ENCODE measurements at regions not wholly inside any gene's neighbourhood (a gene's known extent, or its start where the extent isn't known, plus 50 kb on each side); places are given as distances from the start of the nearest gene placed in this dataset.

- Histone ChIP-seq H3K36me3 (no peaks in the 10 kb centered on the region), H3K4me3 (no peak overlapping the region), H3K4me1 (peaks cover 0 to 24% (median 13%) of the 10 kb centered on the region in 9 donors), H3K27ac (no peak overlapping the region), H3K27me3 (peaks cover 0 to 34% (median 30%) of the 10 kb centered on the region in 7 donors), H3K9me3 (peaks cover 0 to 40% (median 10%) of the 10 kb centered on the region in 11 donors)
- intact Hi-C loops (cut with DNase I), result no loop called here
- DNase-seq, result no peak
- ATAC-seq, result no peak
- TF ChIP-seq CTCF (IDR thresholded peaks at IDR 0.05), result no peak
- 68 to 72% methylated on average over 23 of the region's 23 CpGs for WGBS, 2 donors
Measured at GRCh38 chr7:381211-382042, 91.5 kb downstream of the FOXL3 start.

GRCh38 chr7:382043-382400, 92.1 kb downstream of the FOXL3 start:
- H3K4me1 ChIP-seq, result peaks cover 0 to 24% (median 13%) of the 10 kb centered on the region in 9 donors
- H3K9me3 ChIP-seq, result peaks cover 0 to 40% (median 10%) of the 10 kb centered on the region in 11 donors
- H3K4me3 ChIP-seq, result no peak overlapping the region
- no peak for TF ChIP-seq CTCF (IDR thresholded peaks at IDR 0.05)
- WGBS, 2 donors, result 58 to 60% methylated on average over 5 of the region's 5 CpGs
- H3K36me3 ChIP-seq, result no peaks in the 10 kb centered on the region
- intact Hi-C loops (cut with DNase I), result no loop called here
- DNase-seq (no peak), ATAC-seq (no peak)
- H3K27me3 ChIP-seq, result peaks cover 0 to 29% (median 24%) of the 10 kb centered on the region in 7 donors
- H3K27ac ChIP-seq, result no peak overlapping the region

GRCh38 chr7:386385-386784, 96.4 kb downstream of the FOXL3 start:
- Histone ChIP-seq H3K27me3 (peaks cover 0 to 6% (median 0%) of the 10 kb centered on the region in 7 donors), H3K27ac (no peak overlapping the region), H3K4me3 (no peak overlapping the region), H3K9me3 (peaks cover 0 to 46% (median 10%) of the 10 kb centered on the region in 11 donors), H3K36me3 (no peaks in the 10 kb centered on the region), H3K4me1 (peaks cover 0 to 13% (median 0%) of the 10 kb centered on the region in 9 donors)
- no peak for DNase-seq
- ATAC-seq, result no peak
- WGBS, 2 donors, result 86 to 95% methylated on average over 11 of the region's 11 CpGs
- no peak for TF ChIP-seq CTCF (IDR thresholded peaks at IDR 0.05)
- intact Hi-C loops (cut with DNase I), result no loop called here

- no peak for ATAC-seq
- 94 to 95% methylated on average over 35 of the region's 35 CpGs for WGBS, 2 donors
- DNase-seq, result no peak
Measured at GRCh38 chr7:387132-388022, 97.4 kb downstream of the FOXL3 start.

More at GRCh38 chr7:387132-388022, 97.4 kb downstream of the FOXL3 start:
- no peaks in the 10 kb centered on the region for H3K36me3 ChIP-seq
- no peak overlapping the region for H3K4me3 ChIP-seq
- H3K9me3 ChIP-seq, result peaks cover 0 to 45% (median 10%) of the 10 kb centered on the region in 11 donors
- peaks cover 0 to 6% (median 0%) of the 10 kb centered on the region in 7 donors for H3K27me3 ChIP-seq
- H3K27ac ChIP-seq, result no peak overlapping the region
- intact Hi-C loops (cut with DNase I), result no loop called here
- peaks cover 0 to 8% (median 0%) of the 10 kb centered on the region in 9 donors for H3K4me1 ChIP-seq
- no peak for TF ChIP-seq CTCF (IDR thresholded peaks at IDR 0.05)

Measured in heart right ventricle (tissue), 16 donors.